C4-2B (cell line): ENCODE measurements at regions not wholly inside any gene's neighbourhood (a gene's known extent, or its start where the extent isn't known, plus 50 kb on each side); places are given as distances from the start of the nearest gene placed in this dataset.

ENCODE experiments used
- CTCF ChIP-seq: fragments of 450-650 bp; conservative IDR thresholded peaks from 2 replicates; pipeline ENCODE4 v1.5.1; 2017; ENCODE audit warnings: mild to moderate bottlenecking
- ZFX ChIP-seq: fragments of 450-650 bp; IDR thresholded peaks from 2 replicates; pipeline ENCODE4 v1.6.1; 2017

GRCh38 chrX:143121477-143121876 is 95.7 kb downstream of the SPANXN4 start:
- no peak for TF ChIP-seq CTCF
- no peak for TF ChIP-seq ZFX
